ENCODE measurements at regions not wholly inside any gene's neighbourhood (a gene's known extent, or its start where the extent isn't known, plus 50 kb on each side); places are given as distances from the start of the nearest gene placed in this dataset.

GRCh38 chr3:3560591-3561311 lies 238.5 kb upstream of the LRRN1 start:
- Histone ChIP-seq H4K20me1 (replicated peaks; ENCODE audit: control insufficient read depth, insufficient read depth, low read length) (no peaks in the 10 kb centered on the region), H3K9me1 (ENCODE audit: control insufficient read depth, insufficient read depth, low read length) (no peaks in the 10 kb centered on the region), H3K27ac (ENCODE audit: extremely low read depth, low read depth, low read length) (no peak overlapping the region), H3K9ac (ENCODE audit: insufficient read depth in 1 of 2, low read depth in 2 of 2, low read length in 2 of 2) (no peak overlapping the region), H3K4me1 (replicated peaks in 1 of 2; ENCODE audit: control insufficient read depth in 2 of 2, insufficient read depth in 2 of 2, low read length in 2 of 2) (no peaks in the 10 kb centered on the region), H3K36me3 (ENCODE audit: control insufficient read depth, insufficient read depth, low read length) (no peaks in the 10 kb centered on the region), H3K4me3 (no peak overlapping the region), H3K9me3 (replicated peaks; ENCODE audit: control insufficient read depth, insufficient read depth, low read depth, low read length) (no peaks in the 10 kb centered on the region; the same call in 1 of the 2 replicates), H3K79me2 (ENCODE audit: control insufficient read depth, insufficient read depth, low read length) (no peaks in the 10 kb centered on the region), H3K4me2 (ENCODE audit: insufficient read depth, low read length) (no peak overlapping the region), H3K27me3 (ENCODE audit: control insufficient read depth in 2 of 2, insufficient read depth in 2 of 2, low read length in 2 of 2) (no peaks in the 10 kb centered on the region), H2AFZ (ENCODE audit: low read depth, low read length) (no peak overlapping the region)
- in situ Hi-C loops (cut with MboI): no loop called here
- no peak for FAIRE-seq
- ATAC-seq: no peak
- intact Hi-C loops (cut with micrococcal nuclease): no loop called here
- TF ChIP-seq SP1 (CRISPR knock-in tag; IDR thresholded peaks at IDR 0.05) (no peak), JUND (IDR thresholded peaks at IDR 0.05; ENCODE audit: borderline replicate concordance, low read depth, low read length) (no peak), JUND (tag; IDR thresholded peaks at IDR 0.05; ENCODE audit: borderline replicate concordance, low read depth, low read length) (no peak), E2F8 (IDR thresholded peaks at IDR 0.05; ENCODE audit: low read depth, partially characterized antibody) (no peak), ZNF764 (CRISPR knock-in tag; IDR thresholded peaks at IDR 0.05; ENCODE audit: low read depth) (no peak), HDAC8 (tag; IDR thresholded peaks at IDR 0.05) (no peak), ELF4 (CRISPR knock-in tag; IDR thresholded peaks at IDR 0.05) (no peak), MITF (IDR thresholded peaks at IDR 0.05) (no peak), ZNF780A (CRISPR knock-in tag; IDR thresholded peaks at IDR 0.05) (no peak), CSDE1 (IDR thresholded peaks at IDR 0.05) (no peak), MEF2D (tag; conservative IDR thresholded peaks at IDR 0.05; ENCODE audit: low read depth) (no peak), THAP7 (CRISPR knock-in tag; IDR thresholded peaks at IDR 0.05) (no peak)
- no TSS peak for BruUV-seq (replicated peaks)
- 0% methylated on average over 4 of the region's 4 CpGs for WGBS (ENCODE audit: insufficient coverage, low coverage, missing lambda C conversion rate)
- no peak for DNase-seq (ENCODE audit: extremely low read depth in 1 of 4, low spot score in 3 of 4)
- ChIA-PET CTCF (ENCODE audit: low intra/inter-chr PET ratio) (no interaction called here), POLR2A (no interaction called here)

Data from K562 (cell line).